Type B pancreatic cell (in vitro differentiated cells): ENCODE measurements at regions not wholly inside any gene's neighbourhood (a gene's known extent, or its start where the extent isn't known, plus 50 kb on each side); places are given as distances from the start of the nearest gene placed in this dataset.

Experiments
- DNase-seq: peaks from one replicate; pipeline ENCODE4 v3.0.0; 2021; ENCODE audit warnings: mixed read lengths; ENCODE audit not compliant: unreplicated experiment; ENCODE audit errors: extremely low spot score
- H3K27ac Mint-ChIP-seq: 2 replicates; pipeline ENCODE4 v1.8.0; 2021; ENCODE audit warnings: mild to moderate bottlenecking, mixed read lengths
- H3K27me3 Mint-ChIP-seq: 2 replicates; pipeline ENCODE4 v1.8.0; 2021; ENCODE audit warnings: mixed read lengths
- H3K36me3 Mint-ChIP-seq: 2 replicates; pipeline ENCODE4 v1.8.0; 2021; ENCODE audit warnings: mixed read lengths
- H3K4me1 Mint-ChIP-seq: one replicate; pipeline ENCODE4 v1.8.0; 2021; ENCODE audit warnings: mixed read lengths; ENCODE audit not compliant: unreplicated experiment
- H3K4me3 Mint-ChIP-seq: 2 replicates; pipeline ENCODE4 v1.8.0; 2021; ENCODE audit warnings: mild to moderate bottlenecking, mixed read lengths
- H3K9me3 Mint-ChIP-seq: 2 replicates; pipeline ENCODE4 v1.8.0; 2021; ENCODE audit warnings: mixed read lengths
- TF ChIP-seq, protein P1 (sequence below): fragments of 200-600 bp; sonication (generic); conservative IDR thresholded peaks from 2 replicates; pipeline ENCODE4 v1.5.0; 2021; ENCODE audit warnings: antibody characterized with exemption, mild to moderate bottlenecking

DNA sequence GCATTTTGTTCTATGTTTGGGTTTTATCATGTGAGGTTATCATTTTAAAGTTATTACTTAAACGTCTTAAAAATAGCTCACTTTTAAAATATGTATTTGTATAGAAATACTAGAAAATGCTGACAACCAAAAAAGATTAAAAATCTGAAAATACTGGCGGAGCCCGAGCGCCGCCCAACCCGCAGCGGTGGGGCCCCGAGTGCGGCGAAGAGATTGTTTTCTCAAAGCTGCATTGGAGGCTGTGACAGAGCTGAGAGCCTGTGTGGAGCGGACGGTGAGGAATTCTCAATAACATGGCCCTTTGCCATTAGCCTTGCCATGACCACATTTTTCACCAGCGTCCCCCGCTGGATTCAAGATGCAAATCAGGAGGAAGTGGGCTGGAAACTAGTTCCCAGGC, 255.4 kb downstream of the NKX6-1 start:
- peaks cover 3% of the 10 kb centered on the region for H3K27me3 Mint-ChIP-seq
- TF ChIP-seq, protein P1, sequence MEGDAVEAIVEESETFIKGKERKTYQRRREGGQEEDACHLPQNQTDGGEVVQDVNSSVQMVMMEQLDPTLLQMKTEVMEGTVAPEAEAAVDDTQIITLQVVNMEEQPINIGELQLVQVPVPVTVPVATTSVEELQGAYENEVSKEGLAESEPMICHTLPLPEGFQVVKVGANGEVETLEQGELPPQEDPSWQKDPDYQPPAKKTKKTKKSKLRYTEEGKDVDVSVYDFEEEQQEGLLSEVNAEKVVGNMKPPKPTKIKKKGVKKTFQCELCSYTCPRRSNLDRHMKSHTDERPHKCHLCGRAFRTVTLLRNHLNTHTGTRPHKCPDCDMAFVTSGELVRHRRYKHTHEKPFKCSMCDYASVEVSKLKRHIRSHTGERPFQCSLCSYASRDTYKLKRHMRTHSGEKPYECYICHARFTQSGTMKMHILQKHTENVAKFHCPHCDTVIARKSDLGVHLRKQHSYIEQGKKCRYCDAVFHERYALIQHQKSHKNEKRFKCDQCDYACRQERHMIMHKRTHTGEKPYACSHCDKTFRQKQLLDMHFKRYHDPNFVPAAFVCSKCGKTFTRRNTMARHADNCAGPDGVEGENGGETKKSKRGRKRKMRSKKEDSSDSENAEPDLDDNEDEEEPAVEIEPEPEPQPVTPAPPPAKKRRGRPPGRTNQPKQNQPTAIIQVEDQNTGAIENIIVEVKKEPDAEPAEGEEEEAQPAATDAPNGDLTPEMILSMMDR: no peak
- no peak overlapping the region for H3K4me3 Mint-ChIP-seq
- no peaks in the 10 kb centered on the region for H3K36me3 Mint-ChIP-seq
- no peaks in the 10 kb centered on the region for H3K4me1 Mint-ChIP-seq
- H3K27ac Mint-ChIP-seq: no peak overlapping the region
- H3K9me3 Mint-ChIP-seq: peaks cover 4% of the 10 kb centered on the region
- no peak for DNase-seq

DNA sequence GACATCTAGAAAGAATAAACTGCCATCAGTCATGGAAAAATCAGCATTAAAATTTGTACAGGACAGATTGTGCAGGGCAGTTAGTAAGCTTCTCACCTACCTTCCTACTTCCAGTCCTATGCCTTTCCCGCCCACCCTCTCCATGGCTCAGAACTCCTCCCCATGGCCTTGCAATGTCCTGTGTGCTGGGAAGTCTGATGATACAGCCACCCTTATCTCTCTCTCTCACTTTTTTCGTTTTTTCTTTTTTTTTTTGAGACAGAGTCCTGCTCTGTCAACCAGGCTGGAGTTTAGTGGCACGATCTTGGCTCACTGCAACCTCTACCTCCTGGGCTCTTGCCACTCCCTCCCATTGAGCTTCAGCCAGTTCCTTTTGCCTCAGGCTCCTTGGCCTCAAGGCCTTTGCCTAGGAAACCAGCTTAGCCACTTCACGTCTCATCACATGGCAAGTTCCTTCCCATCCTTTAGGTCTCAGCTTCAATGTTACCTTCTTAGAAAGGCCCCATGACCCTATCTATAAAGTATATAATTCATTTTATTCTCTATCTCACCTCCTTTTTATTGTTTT, 259.7 kb downstream of the NKX6-1 start:
- Mint-ChIP-seq H3K27me3 (no peaks in the 10 kb centered on the region), H3K27ac (no peak overlapping the region), H3K4me1 (no peaks in the 10 kb centered on the region), H3K36me3 (no peaks in the 10 kb centered on the region), H3K9me3 (peaks cover 4% of the 10 kb centered on the region), H3K4me3 (no peak overlapping the region)
- DNase-seq: no peak
- TF ChIP-seq, protein P1: no peak

DNA sequence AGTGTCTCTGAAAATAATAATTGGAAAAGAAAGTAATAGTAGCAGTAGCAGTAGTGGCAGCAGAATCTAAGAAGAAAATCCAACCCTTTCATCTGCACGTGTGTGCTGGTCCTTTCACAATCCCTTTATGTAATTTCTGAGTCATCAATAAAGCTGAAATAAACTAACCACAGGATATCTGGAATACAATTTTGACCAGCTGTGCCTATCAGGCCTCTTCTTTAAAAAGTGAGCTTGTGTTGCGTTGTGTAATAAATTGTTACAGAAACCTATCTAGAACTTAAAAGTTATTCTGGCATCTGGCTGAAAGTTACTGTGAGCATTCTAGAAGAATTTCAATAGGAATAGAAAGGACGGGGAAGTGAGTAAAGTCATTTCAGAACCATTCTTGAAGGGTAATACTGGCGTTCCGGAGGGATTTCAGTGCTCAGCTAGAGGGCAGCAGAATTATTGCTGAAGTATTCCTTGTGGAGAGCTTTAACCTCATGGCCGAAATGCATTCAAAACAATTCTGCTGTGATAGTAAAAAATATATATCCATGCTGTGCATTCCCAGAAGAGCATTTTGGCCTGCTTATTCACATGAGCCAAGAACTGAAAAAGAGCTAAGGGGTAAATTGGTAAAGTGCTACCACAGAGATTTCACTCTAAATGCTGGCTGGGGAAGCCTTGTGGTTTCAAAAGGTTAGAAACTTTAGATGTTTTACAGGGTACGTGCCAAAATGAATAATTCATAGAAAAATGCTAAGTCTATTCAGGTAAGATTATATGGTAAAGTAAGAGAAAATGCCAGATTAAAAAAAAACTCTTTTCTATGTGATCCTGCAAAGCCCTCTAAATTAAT, 260.6 kb downstream of the NKX6-1 start:
- Mint-ChIP-seq H3K27me3 (no peaks in the 10 kb centered on the region), H3K4me3 (no peak overlapping the region), H3K9me3 (peaks cover 4% of the 10 kb centered on the region), H3K27ac (no peak overlapping the region), H3K4me1 (no peaks in the 10 kb centered on the region), H3K36me3 (no peaks in the 10 kb centered on the region)
- TF ChIP-seq, protein P1: no peak
- no peak for DNase-seq

DNA sequence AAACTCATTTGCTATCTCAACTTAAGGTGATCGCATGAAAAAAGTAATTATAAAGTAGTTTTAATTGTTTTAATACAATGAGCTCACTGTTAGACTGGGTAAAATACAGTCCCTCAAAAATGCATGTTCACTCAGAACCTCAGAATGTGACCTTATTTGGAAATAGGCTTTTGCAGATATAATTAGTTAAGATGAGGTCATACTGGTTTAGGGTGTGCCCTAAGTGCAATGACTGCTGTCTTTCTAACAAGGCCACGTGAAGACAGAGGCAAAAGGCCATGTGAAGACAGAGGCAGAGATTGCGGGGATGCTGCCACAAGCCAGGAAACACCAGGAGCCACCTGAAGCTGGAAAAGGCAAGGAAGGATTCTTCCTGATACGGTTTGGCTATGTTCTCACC, 262.1 kb downstream of the NKX6-1 start:
- Mint-ChIP-seq H3K36me3 (no peaks in the 10 kb centered on the region), H3K27me3 (no peaks in the 10 kb centered on the region), H3K9me3 (peaks cover under 1% of the 10 kb centered on the region), H3K4me3 (no peak overlapping the region), H3K27ac (no peak overlapping the region), H3K4me1 (no peaks in the 10 kb centered on the region)
- TF ChIP-seq, protein P1: no peak
- DNase-seq: no peak

DNA sequence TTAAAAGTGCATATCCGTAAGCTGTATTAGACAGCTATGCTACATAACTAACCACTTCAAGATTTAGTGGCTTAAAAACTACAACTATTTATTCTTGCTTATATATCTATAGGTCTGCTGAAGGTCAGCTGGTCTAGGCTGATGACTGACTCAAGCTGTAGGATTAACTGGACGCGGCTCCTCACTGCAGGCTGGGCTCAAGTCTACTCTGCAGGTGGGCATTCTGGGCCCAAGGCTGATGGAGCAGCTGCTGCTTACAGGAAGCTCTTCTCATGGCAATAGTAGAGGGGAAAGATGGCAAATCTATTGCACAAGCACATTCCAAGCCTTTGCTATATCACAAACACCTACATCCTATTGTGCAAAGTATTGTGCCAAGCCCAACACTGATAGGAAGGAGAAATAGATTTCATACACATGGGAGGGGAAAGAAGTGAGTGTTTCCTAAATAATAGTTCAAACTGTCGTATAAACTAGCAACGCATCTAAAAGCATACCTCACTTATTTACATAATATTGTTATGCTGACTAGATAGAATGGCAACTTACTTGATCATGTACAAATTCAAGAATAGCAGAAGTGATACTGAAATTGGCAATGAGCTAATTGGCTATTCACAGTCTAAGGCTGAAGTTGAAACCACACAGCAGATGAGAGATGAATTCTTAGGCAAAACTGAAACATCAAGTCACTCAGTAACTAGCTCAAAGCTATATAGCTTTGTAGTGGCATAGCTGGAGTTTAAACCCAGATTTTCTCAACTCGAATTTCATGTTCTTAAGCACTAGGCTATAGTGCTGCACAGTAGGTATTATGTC, 263.8 kb downstream of the NKX6-1 start:
- Mint-ChIP-seq H3K27me3 (no peaks in the 10 kb centered on the region), H3K9me3 (no peaks in the 10 kb centered on the region), H3K4me3 (no peak overlapping the region), H3K4me1 (no peaks in the 10 kb centered on the region), H3K36me3 (no peaks in the 10 kb centered on the region), H3K27ac (no peak overlapping the region)
- no peak for DNase-seq
- TF ChIP-seq, protein P1: no peak
